GM12878 (cell line): ENCODE measurements at regions not wholly inside any gene's neighbourhood (a gene's known extent, or its start where the extent isn't known, plus 50 kb on each side); places are given as distances from the start of the nearest gene placed in this dataset.

Experiments used
- ATAC-seq: fragments of 200-7000 bp; cut with Tn5 transposase; 3 replicates; pipeline ENCODE4 v1.9.1; 2020; ENCODE audit warnings: mild to moderate bottlenecking, moderate library complexity
- BruUV-seq: library from RNA; stranded (reverse); fragments of 400-500 nt; replicated peaks from 2 replicates; lab custom pipeline; 2021; lab: Mats Ljungman, UMichigan
- CTCF ChIA-PET: fragments of 300-600 bp; sonication (Branson Sonifier 250); formaldehyde crosslinking; extraction: SDS; loops from one replicate; lab custom pipeline; 2021; ENCODE audit warnings: inconsistent platforms; lab: Yijun Ruan, JAX
- POLR2A ChIA-PET: fragments of 350-600 bp; formaldehyde crosslinking; extraction: SDS; loops from one replicate; lab custom pipeline; 2021; ENCODE audit warnings: inconsistent platforms; lab: Charles Lee
- RAD21 ChIA-PET: fragments of 300-600 bp; sonication (Branson Sonifier 250); formaldehyde crosslinking; loops from one replicate; lab custom pipeline; 2023; ENCODE audit warnings: antibody characterized with exemption; ENCODE audit not compliant: unreplicated experiment; lab: Charles Lee
- SMC1A ChIA-PET: fragments of 300-600 bp; sonication (Branson Sonifier 250); formaldehyde crosslinking; loops from one replicate; lab custom pipeline; 2023; ENCODE audit not compliant: unreplicated experiment, uncharacterized antibody; lab: Charles Lee
- DNase-seq: peaks from one replicate; pipeline ENCODE4 v3.0.0-alpha.2; 2011; ENCODE audit warnings: low read depth, low spot score
- FAIRE-seq: peaks from 3 replicates; lab custom pipeline; 2011; peaks lifted over from hg19 to GRCh38; lab: Jason Lieb, UNC
- H2AFZ ChIP-seq: 2 replicates; pipeline ENCODE4 v1.6.0; 2011; ENCODE audit warnings: low read depth, low read length, control low read depth; ENCODE audit not compliant: control insufficient read depth
- H3K27ac ChIP-seq: 2 replicates; pipeline ENCODE4 v1.5.1; 2011; ENCODE audit warnings: control low read depth; ENCODE audit not compliant: control insufficient read depth, insufficient read depth
- H3K27me3 ChIP-seq, 2 experiments: replicated peaks in 1 of 2; 2 replicates each; pipeline versions ENCODE4 v1.6.0 to v1.6.1; 2011; ENCODE audit warnings: low read length in 1 of 2; ENCODE audit not compliant: control insufficient read depth in 2 of 2, insufficient read depth in 2 of 2
- H3K36me3 ChIP-seq, 2 experiments: 2 replicates each; pipeline ENCODE4 v1.5.1; 2011; ENCODE audit warnings: low read length in 1 of 2; ENCODE audit not compliant: control insufficient read depth in 2 of 2, insufficient read depth in 2 of 2
- H3K4me1 ChIP-seq: 2 replicates; pipeline ENCODE4 v1.6.1; 2011; ENCODE audit warnings: mild to moderate bottlenecking, low read length, moderate library complexity, mixed read lengths; ENCODE audit not compliant: control insufficient read depth, insufficient read depth
- H3K4me2 ChIP-seq: 2 replicates; pipeline ENCODE4 v1.6.0; 2011; ENCODE audit warnings: control low read depth; ENCODE audit not compliant: control insufficient read depth, insufficient read depth
- H3K4me3 ChIP-seq: fragments of 200-600 bp; sonication (generic); 2 replicates; pipeline ENCODE4 v1.5.1; 2016
- H3K79me2 ChIP-seq: 2 replicates; pipeline ENCODE4 v1.6.0; 2011; ENCODE audit warnings: low read length; ENCODE audit not compliant: control insufficient read depth, insufficient read depth
- H3K9ac ChIP-seq: 2 replicates; pipeline ENCODE4 v1.8.0; 2011; ENCODE audit warnings: low read length, control low read depth, mixed read lengths; ENCODE audit not compliant: control insufficient read depth, insufficient read depth
- H3K9me3 ChIP-seq: replicated peaks from 3 replicates; pipeline ENCODE4 v1.5.1; 2011; ENCODE audit warnings: mild to moderate bottlenecking, low read length; ENCODE audit not compliant: control insufficient read depth, insufficient read depth
- H4K20me1 ChIP-seq: 2 replicates; pipeline ENCODE4 v1.6.0; 2011; ENCODE audit not compliant: control insufficient read depth, insufficient read depth
- CHD4 ChIP-seq: fragments of 200-600 bp; sonication (generic); IDR thresholded peaks from 2 replicates; pipeline ENCODE4 v1.6.1; 2016; ENCODE audit warnings: mild to moderate bottlenecking
- CREM ChIP-seq: IDR thresholded peaks from 2 replicates; pipeline ENCODE4 v1.6.1; 2014; ENCODE audit warnings: antibody characterized with exemption, low read depth
- DPF2 ChIP-seq: fragments of 450-650 bp; IDR thresholded peaks from 2 replicates; pipeline ENCODE4 v1.6.1; 2017; ENCODE audit warnings: mild to moderate bottlenecking
- EGR1 ChIP-seq, 2 experiments: IDR thresholded peaks; 1 replicate in 1 of 2; 2 replicates in 1 of 2; pipeline ENCODE4 v1.6.1; 2011 to 2012; ENCODE audit warnings: low read depth in 2 of 2, low read length in 2 of 2, borderline replicate concordance in 1 of 2, mild to moderate bottlenecking in 1 of 2, moderate library complexity in 1 of 2
- ETV6 ChIP-seq, 2 experiments: fragments of 450-650 bp in 1 of 2; IDR thresholded peaks in 1 of 2; conservative IDR thresholded peaks in 1 of 2; 2 replicates each; pipeline ENCODE4 v1.6.1; 2014; ENCODE audit warnings: antibody characterized with exemption in 1 of 2, borderline replicate concordance in 1 of 2, low read depth in 1 of 2, mild to moderate bottlenecking in 1 of 2, moderate library complexity in 1 of 2
- IRF4 ChIP-seq: IDR thresholded peaks from 2 replicates; pipeline ENCODE4 v1.6.1; 2011; ENCODE audit warnings: low read depth, low read length
- KAT2A ChIP-seq: conservative IDR thresholded peaks from 2 replicates; pipeline ENCODE4 v1.6.1; 2011; ENCODE audit warnings: low read depth, low read length; ENCODE audit not compliant: control insufficient read depth
- MEF2B ChIP-seq: fragments of 450-650 bp; IDR thresholded peaks from 2 replicates; pipeline ENCODE4 v1.6.1; 2018; ENCODE audit warnings: mild to moderate bottlenecking, moderate library complexity; ENCODE audit not compliant: partially characterized antibody, poor library complexity, severe bottlenecking
- PAX5 ChIP-seq: IDR thresholded peaks from 2 replicates; pipeline ENCODE4 v1.6.1; 2011; ENCODE audit warnings: low read depth, low read length, borderline replicate concordance
- RCOR1 ChIP-seq: conservative IDR thresholded peaks from 2 replicates; pipeline ENCODE4 v1.6.1; 2012; ENCODE audit warnings: low read depth, low read length, improper control_type of control experiment
- RFX5 ChIP-seq: IDR thresholded peaks from 2 replicates; pipeline ENCODE4 v1.6.1; 2011; ENCODE audit warnings: low read depth, low read length, improper control_type of control experiment
- SMAD1 ChIP-seq: fragments of 450-650 bp; IDR thresholded peaks from 2 replicates; pipeline ENCODE4 v1.6.1; 2018; ENCODE audit warnings: mild to moderate bottlenecking, low read depth; ENCODE audit not compliant: partially characterized antibody
- SMC3 ChIP-seq: IDR thresholded peaks from 2 replicates; pipeline ENCODE4 v1.6.1; 2011; ENCODE audit warnings: low read length, improper control_type of control experiment, borderline replicate concordance
- SP1 ChIP-seq: IDR thresholded peaks from one replicate; pipeline ENCODE4 v1.6.1; 2011; ENCODE audit warnings: low read depth, low read length
- SREBF2 ChIP-seq: IDR thresholded peaks from 2 replicates; pipeline ENCODE4 v1.6.1; 2012; ENCODE audit warnings: mild to moderate bottlenecking, low read length
- TAF1 ChIP-seq: IDR thresholded peaks from 2 replicates; pipeline ENCODE4 v1.6.1; 2011; ENCODE audit warnings: mild to moderate bottlenecking, low read depth, low read length, borderline replicate concordance
- USF2 ChIP-seq: IDR thresholded peaks from 2 replicates; pipeline ENCODE4 v1.6.1; 2011; ENCODE audit warnings: low read depth, low read length, improper control_type of control experiment, borderline replicate concordance
- WRNIP1 ChIP-seq: IDR thresholded peaks from 2 replicates; pipeline ENCODE4 v1.6.1; 2011; ENCODE audit warnings: low read depth, low read length, improper control_type of control experiment, borderline replicate concordance
- ZNF24 ChIP-seq: fragments of 450-650 bp; IDR thresholded peaks from 2 replicates; pipeline ENCODE4 v1.6.1; 2017; ENCODE audit warnings: antibody characterized with exemption, mild to moderate bottlenecking
- WGBS: methylation state at CpG from one replicate; pipeline ENCODE4 v1.1.6; 2016; ENCODE audit warnings: low lambda C conversion rate; ENCODE audit not compliant: insufficient replicate concordance, insufficient coverage; ENCODE audit errors: missing lambda C conversion rate; 5-methylcytosine and 5-hydroxymethylcytosine counted together
- in situ Hi-C: fragments of 300-500 bp; cut with MboI; formaldehyde crosslinking; loops from 9 replicates; pipeline ENCODE4 v1.14.3; 2018; ENCODE audit warnings: mixed read lengths
- intact Hi-C: fragments of 100-400 bp; cut with micrococcal nuclease; formaldehyde crosslinking; loops from one replicate; pipeline ENCODE4 v1.14.2; 2022; ENCODE audit not compliant: unreplicated experiment
- TF ChIP-seq, protein P1 (sequence below): IDR thresholded peaks from 2 replicates; pipeline ENCODE4 v1.6.1; 2012; ENCODE audit warnings: low read depth, low read length, improper control_type of control experiment
- TF ChIP-seq, protein P2 (sequence below): fragments of 450-650 bp; IDR thresholded peaks from 2 replicates; pipeline ENCODE4 v1.6.1; 2017; ENCODE audit warnings: mild to moderate bottlenecking, moderate library complexity

DNA sequence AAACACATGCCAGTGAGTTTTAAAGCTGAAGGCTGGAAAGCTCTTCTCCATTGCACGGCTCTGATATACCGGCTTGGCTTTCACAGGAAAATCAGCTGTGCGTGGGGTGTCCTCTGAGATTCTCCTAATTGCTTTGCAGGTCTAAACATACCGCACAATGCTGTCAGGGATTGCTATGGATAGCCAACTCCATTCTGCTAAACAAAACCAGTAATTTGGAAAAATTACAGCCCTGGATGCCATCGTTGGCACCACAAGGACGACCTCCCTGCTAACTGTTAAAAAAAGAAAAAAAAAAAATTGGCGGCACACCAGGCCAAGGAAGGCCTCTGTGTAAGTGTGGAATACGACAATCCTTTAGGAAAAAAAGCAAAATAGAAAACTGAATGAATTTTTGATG, 118.6 kb upstream of the ADARB2 start (continued):
- no peak for TF ChIP-seq DPF2
- no peak for TF ChIP-seq PAX5
- TF ChIP-seq, protein P1, sequence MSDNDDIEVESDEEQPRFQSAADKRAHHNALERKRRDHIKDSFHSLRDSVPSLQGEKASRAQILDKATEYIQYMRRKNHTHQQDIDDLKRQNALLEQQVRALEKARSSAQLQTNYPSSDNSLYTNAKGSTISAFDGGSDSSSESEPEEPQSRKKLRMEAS = no peak
- no peak for TF ChIP-seq RFX5
- no peak for TF ChIP-seq CHD4

DNA sequence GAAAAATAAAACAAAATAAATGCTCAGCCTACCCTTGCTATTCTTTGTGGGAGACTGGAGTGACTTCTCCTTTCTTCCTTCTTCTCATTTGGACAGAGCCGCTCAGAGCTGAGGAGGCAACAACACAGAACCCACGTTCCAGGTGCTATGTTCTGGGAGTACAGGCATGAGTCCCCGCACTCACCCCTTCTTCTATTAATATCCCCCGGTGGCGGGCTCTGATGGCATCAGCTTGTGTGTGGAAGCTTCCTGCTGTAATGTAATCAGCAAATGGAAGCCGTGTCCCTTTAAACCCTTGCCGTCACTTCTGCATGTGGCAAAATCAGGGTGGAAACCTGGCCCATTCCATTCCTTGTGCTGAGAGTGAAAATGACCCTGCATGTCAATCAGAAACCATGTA, 116.9 kb upstream of the ADARB2 start:
- WGBS = 39% methylated on average over 7 of the region's 7 CpGs
- no peak overlapping the region for H3K4me3 ChIP-seq
- H3K4me2 ChIP-seq = no peak overlapping the region
- ChIA-PET POLR2A (no interaction called here), RAD21 (no interaction called here), SMC1A (no interaction called here), CTCF (no interaction called here)
- no TSS peak for BruUV-seq
- intact Hi-C loops (no loop called here), in situ Hi-C loops (no loop called here)
- H3K9ac ChIP-seq = no peak overlapping the region
- H3K27me3 ChIP-seq = no peaks in the 10 kb centered on the region; a peak in 1 of 4 replicates
- no peaks in the 10 kb centered on the region for H3K4me1 ChIP-seq
- H3K79me2 ChIP-seq = no peaks in the 10 kb centered on the region
- FAIRE-seq (no peak), DNase-seq (no peak), ATAC-seq (no peak)
- no peak overlapping the region for H3K27ac ChIP-seq
- no peaks in the 10 kb centered on the region for H3K9me3 ChIP-seq
- no peak overlapping the region for H2AFZ ChIP-seq
- no peaks in the 10 kb centered on the region for H4K20me1 ChIP-seq
- no peaks in the 10 kb centered on the region for H3K36me3 ChIP-seq
- TF ChIP-seq WRNIP1 = no peak
- TF ChIP-seq ETV6 (conservative IDR thresholded peaks at IDR 0.05 in 1 of 2, IDR thresholded peaks at IDR 0.05 in 1 of 2; ENCODE audit: borderline replicate concordance in 1 of 2, low read depth in 1 of 2) = no peak
- TF ChIP-seq SMC3 = no peak
- no peak for TF ChIP-seq KAT2A
- TF ChIP-seq ZNF24 = no peak
- no peak for TF ChIP-seq CREM
- TF ChIP-seq MEF2B = no peak
- TF ChIP-seq, protein P1 = no peak
- TF ChIP-seq USF2 = no peak
- TF ChIP-seq SP1 = no peak
- no peak for TF ChIP-seq IRF4
- TF ChIP-seq CHD4 = no peak
- no peak for TF ChIP-seq SMAD1
- TF ChIP-seq, protein P2, sequence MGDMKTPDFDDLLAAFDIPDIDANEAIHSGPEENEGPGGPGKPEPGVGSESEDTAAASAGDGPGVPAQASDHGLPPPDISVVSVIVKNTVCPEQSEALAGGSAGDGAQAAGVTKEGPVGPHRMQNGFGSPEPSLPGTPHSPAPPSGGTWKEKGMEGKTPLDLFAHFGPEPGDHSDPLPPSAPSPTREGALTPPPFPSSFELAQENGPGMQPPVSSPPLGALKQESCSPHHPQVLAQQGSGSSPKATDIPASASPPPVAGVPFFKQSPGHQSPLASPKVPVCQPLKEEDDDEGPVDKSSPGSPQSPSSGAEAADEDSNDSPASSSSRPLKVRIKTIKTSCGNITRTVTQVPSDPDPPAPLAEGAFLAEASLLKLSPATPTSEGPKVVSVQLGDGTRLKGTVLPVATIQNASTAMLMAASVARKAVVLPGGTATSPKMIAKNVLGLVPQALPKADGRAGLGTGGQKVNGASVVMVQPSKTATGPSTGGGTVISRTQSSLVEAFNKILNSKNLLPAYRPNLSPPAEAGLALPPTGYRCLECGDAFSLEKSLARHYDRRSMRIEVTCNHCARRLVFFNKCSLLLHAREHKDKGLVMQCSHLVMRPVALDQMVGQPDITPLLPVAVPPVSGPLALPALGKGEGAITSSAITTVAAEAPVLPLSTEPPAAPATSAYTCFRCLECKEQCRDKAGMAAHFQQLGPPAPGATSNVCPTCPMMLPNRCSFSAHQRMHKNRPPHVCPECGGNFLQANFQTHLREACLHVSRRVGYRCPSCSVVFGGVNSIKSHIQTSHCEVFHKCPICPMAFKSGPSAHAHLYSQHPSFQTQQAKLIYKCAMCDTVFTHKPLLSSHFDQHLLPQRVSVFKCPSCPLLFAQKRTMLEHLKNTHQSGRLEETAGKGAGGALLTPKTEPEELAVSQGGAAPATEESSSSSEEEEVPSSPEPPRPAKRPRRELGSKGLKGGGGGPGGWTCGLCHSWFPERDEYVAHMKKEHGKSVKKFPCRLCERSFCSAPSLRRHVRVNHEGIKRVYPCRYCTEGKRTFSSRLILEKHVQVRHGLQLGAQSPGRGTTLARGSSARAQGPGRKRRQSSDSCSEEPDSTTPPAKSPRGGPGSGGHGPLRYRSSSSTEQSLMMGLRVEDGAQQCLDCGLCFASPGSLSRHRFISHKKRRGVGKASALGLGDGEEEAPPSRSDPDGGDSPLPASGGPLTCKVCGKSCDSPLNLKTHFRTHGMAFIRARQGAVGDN = no peak
- no peak for TF ChIP-seq SREBF2
- TF ChIP-seq RCOR1 = no peak
- no peak for TF ChIP-seq EGR1 (IDR thresholded peaks at IDR 0.05; ENCODE audit: borderline replicate concordance in 1 of 2, low read depth in 2 of 2, low read length in 2 of 2)
- TF ChIP-seq TAF1 = no peak
